GM18951 (cell line): ENCODE measurements at regions not wholly inside any gene's neighbourhood (a gene's known extent, or its start where the extent isn't known, plus 50 kb on each side); places are given as distances from the start of the nearest gene placed in this dataset.

Experiments used
- POLR2A ChIP-seq: IDR thresholded peaks from 4 replicates; pipeline ENCODE4 v1.6.1; 2011; ENCODE audit warnings: mild to moderate bottlenecking; ENCODE audit not compliant: insufficient read length, insufficient read depth; ENCODE audit errors: extremely low read depth
- in situ Hi-C: fragments of 300-500 bp; cut with MboI; formaldehyde crosslinking; loops from one replicate; pipeline ENCODE4 v1.12.0; 2022; ENCODE audit warnings: low sequenced_read_pairs, mixed read lengths, inconsistent platforms; ENCODE audit not compliant: unreplicated experiment

- in situ Hi-C loops: no loop called here
- no peak for TF ChIP-seq POLR2A
Observed at GRCh38 chr22:48565901-48566501, 1261.7 kb downstream of the BRD1 start.

- TF ChIP-seq POLR2A: no peak
- in situ Hi-C loops: no loop called here
Observed at GRCh38 chr22:48564995-48565394, 1262.7 kb downstream of the BRD1 start.

GRCh38 chr22:48563966-48564330 is 1263.7 kb downstream of the BRD1 start:
- TF ChIP-seq POLR2A: no peak
- in situ Hi-C loops: no loop called here

- no peak for TF ChIP-seq POLR2A
- in situ Hi-C loops: no loop called here
Observed at GRCh38 chr22:48563118-48563965, 1264.3 kb downstream of the BRD1 start.

- TF ChIP-seq POLR2A: no peak
- in situ Hi-C loops: no loop called here
Observed at GRCh38 chr22:48561676-48562075, 1266.0 kb downstream of the BRD1 start.

GRCh38 chr22:48560836-48561235 is 1266.8 kb downstream of the BRD1 start:
- in situ Hi-C loops: no loop called here
- no peak for TF ChIP-seq POLR2A

- in situ Hi-C loops: no loop called here
- TF ChIP-seq POLR2A: no peak
Observed at GRCh38 chr22:48560389-48560751, 1267.3 kb downstream of the BRD1 start.

- in situ Hi-C loops: no loop called here
- TF ChIP-seq POLR2A: no peak
Observed at GRCh38 chr22:48559647-48560388, 1267.9 kb downstream of the BRD1 start.

GRCh38 chr22:48558606-48559402 is 1268.9 kb downstream of the BRD1 start:
- TF ChIP-seq POLR2A: no peak
- in situ Hi-C loops: no loop called here

GRCh38 chr22:48558016-48558415 is 1269.7 kb downstream of the BRD1 start:
- in situ Hi-C loops: no loop called here
- TF ChIP-seq POLR2A: no peak

GRCh38 chr22:48557473-48557872 is 1270.2 kb downstream of the BRD1 start:
- in situ Hi-C loops: no loop called here
- TF ChIP-seq POLR2A: no peak

- TF ChIP-seq POLR2A: no peak
Observed at GRCh38 chr22:48556751-48557150, 1270.9 kb downstream of the BRD1 start.

GRCh38 chr22:48556222-48556621 is 1271.5 kb downstream of the BRD1 start:
- in situ Hi-C loops: no loop called here
- no peak for TF ChIP-seq POLR2A

More at GRCh38 chr22:48556751-48557150, 1270.9 kb downstream of the BRD1 start:
- in situ Hi-C loops: no loop called here
